ENCODE measurements at regions not wholly inside any gene's neighbourhood (a gene's known extent, or its start where the extent isn't known, plus 50 kb on each side); places are given as distances from the start of the nearest gene placed in this dataset.

- H3K9me3 ChIP-seq (ENCODE audit: control insufficient read depth, insufficient read depth, low read depth, low read length): no peaks in the 10 kb centered on the region
- no peaks in the 10 kb centered on the region for H3K27me3 ChIP-seq (ENCODE audit: control insufficient read depth, insufficient read depth, low read length)
- peaks cover 8% of the 10 kb centered on the region; the same call in 1 of the 2 replicates for H3K4me1 ChIP-seq (ENCODE audit: control insufficient read depth, insufficient read depth, low read length)
- H3K9ac ChIP-seq (ENCODE audit: low read length): no peak overlapping the region
- no peak overlapping the region for H3K4me3 ChIP-seq (ENCODE audit: low read depth, low read length)
- H3K27ac ChIP-seq (ENCODE audit: low read depth, low read length): no peak overlapping the region
- no peaks in the 10 kb centered on the region for H3K36me3 ChIP-seq (ENCODE audit: control insufficient read depth, insufficient read depth, low read length)
Measured at GRCh38 chr4:175371091-175371490, 441.0 kb downstream of the GPM6A start.

GRCh38 chr4:175373031-175373430 is 439.0 kb downstream of the GPM6A start:
- no peaks in the 10 kb centered on the region for H3K27me3 ChIP-seq (ENCODE audit: control insufficient read depth, insufficient read depth, low read length)
- H3K36me3 ChIP-seq (ENCODE audit: control insufficient read depth, insufficient read depth, low read length): no peaks in the 10 kb centered on the region
- H3K4me1 ChIP-seq (ENCODE audit: control insufficient read depth, insufficient read depth, low read length): peaks cover 14% of the 10 kb centered on the region; the same call in 1 of the 2 replicates

GRCh38 chr4:175374459-175374858 is 437.6 kb downstream of the GPM6A start:
- Histone ChIP-seq H3K4me1 (ENCODE audit: control insufficient read depth, insufficient read depth, low read length) (peaks cover 14% of the 10 kb centered on the region; the same call in 1 of the 2 replicates), H3K4me3 (ENCODE audit: low read depth, low read length) (no peak overlapping the region), H3K9ac (ENCODE audit: low read length) (no peak overlapping the region), H3K27ac (ENCODE audit: low read depth, low read length) (no peak overlapping the region), H3K36me3 (ENCODE audit: control insufficient read depth, insufficient read depth, low read length) (no peaks in the 10 kb centered on the region), H3K9me3 (ENCODE audit: control insufficient read depth, insufficient read depth, low read depth, low read length) (no peaks in the 10 kb centered on the region), H3K27me3 (ENCODE audit: control insufficient read depth, insufficient read depth, low read length) (no peaks in the 10 kb centered on the region)

More at GRCh38 chr4:175373031-175373430, 439.0 kb downstream of the GPM6A start:
- Histone ChIP-seq H3K27ac (ENCODE audit: low read depth, low read length) (no peak overlapping the region), H3K4me3 (ENCODE audit: low read depth, low read length) (no peak overlapping the region), H3K9me3 (ENCODE audit: control insufficient read depth, insufficient read depth, low read depth, low read length) (no peaks in the 10 kb centered on the region), H3K9ac (ENCODE audit: low read length) (no peak overlapping the region)

GRCh38 chr4:175376287-175376977 is 435.6 kb downstream of the GPM6A start:
- Histone ChIP-seq H3K9me3 (ENCODE audit: control insufficient read depth, insufficient read depth, low read depth, low read length) (no peaks in the 10 kb centered on the region), H3K4me3 (ENCODE audit: low read depth, low read length) (no peak overlapping the region), H3K27me3 (ENCODE audit: control insufficient read depth, insufficient read depth, low read length) (no peaks in the 10 kb centered on the region), H3K9ac (ENCODE audit: low read length) (no peak overlapping the region), H3K36me3 (ENCODE audit: control insufficient read depth, insufficient read depth, low read length) (no peaks in the 10 kb centered on the region), H3K4me1 (ENCODE audit: control insufficient read depth, insufficient read depth, low read length) (peaks cover 14% of the 10 kb centered on the region; the same call in 1 of the 2 replicates), H3K27ac (ENCODE audit: low read depth, low read length) (no peak overlapping the region)

GRCh38 chr4:175377203-175377602 is 434.9 kb downstream of the GPM6A start:
- H3K27ac ChIP-seq (ENCODE audit: low read depth, low read length): no peak overlapping the region
- H3K4me1 ChIP-seq (ENCODE audit: control insufficient read depth, insufficient read depth, low read length): peaks cover 14% of the 10 kb centered on the region; the same call in 1 of the 2 replicates
- no peaks in the 10 kb centered on the region for H3K36me3 ChIP-seq (ENCODE audit: control insufficient read depth, insufficient read depth, low read length)
- H3K9me3 ChIP-seq (ENCODE audit: control insufficient read depth, insufficient read depth, low read depth, low read length): no peaks in the 10 kb centered on the region
- H3K27me3 ChIP-seq (ENCODE audit: control insufficient read depth, insufficient read depth, low read length): no peaks in the 10 kb centered on the region
- H3K9ac ChIP-seq (ENCODE audit: low read length): no peak overlapping the region
- H3K4me3 ChIP-seq (ENCODE audit: low read depth, low read length): no peak overlapping the region

GRCh38 chr4:175378372-175378771 is 433.7 kb downstream of the GPM6A start:
- Histone ChIP-seq H3K36me3 (ENCODE audit: control insufficient read depth, insufficient read depth, low read length) (no peaks in the 10 kb centered on the region), H3K9me3 (ENCODE audit: control insufficient read depth, insufficient read depth, low read depth, low read length) (no peaks in the 10 kb centered on the region), H3K9ac (ENCODE audit: low read length) (no peak overlapping the region), H3K27ac (ENCODE audit: low read depth, low read length) (no peak overlapping the region), H3K4me3 (ENCODE audit: low read depth, low read length) (no peak overlapping the region), H3K27me3 (ENCODE audit: control insufficient read depth, insufficient read depth, low read length) (no peaks in the 10 kb centered on the region), H3K4me1 (ENCODE audit: control insufficient read depth, insufficient read depth, low read length) (peaks cover 14% of the 10 kb centered on the region; the same call in 1 of the 2 replicates)

GRCh38 chr4:175380841-175381240 is 431.2 kb downstream of the GPM6A start:
- no peak overlapping the region for H3K9ac ChIP-seq (ENCODE audit: low read length)

GRCh38 chr4:175385797-175386196 is 426.3 kb downstream of the GPM6A start:
- Histone ChIP-seq H3K4me1 (ENCODE audit: control insufficient read depth, insufficient read depth, low read length) (peaks cover 13% of the 10 kb centered on the region), H3K27ac (ENCODE audit: low read depth, low read length) (no peak overlapping the region), H3K27me3 (ENCODE audit: control insufficient read depth, insufficient read depth, low read length) (no peaks in the 10 kb centered on the region), H3K9ac (ENCODE audit: low read length) (no peak overlapping the region), H3K36me3 (ENCODE audit: control insufficient read depth, insufficient read depth, low read length) (no peaks in the 10 kb centered on the region), H3K4me3 (ENCODE audit: low read depth, low read length) (no peak overlapping the region), H3K9me3 (ENCODE audit: control insufficient read depth, insufficient read depth, low read depth, low read length) (no peaks in the 10 kb centered on the region)

More at GRCh38 chr4:175380841-175381240, 431.2 kb downstream of the GPM6A start:
- no peak overlapping the region for H3K4me3 ChIP-seq (ENCODE audit: low read depth, low read length)
- H3K36me3 ChIP-seq (ENCODE audit: control insufficient read depth, insufficient read depth, low read length): no peaks in the 10 kb centered on the region
- no peak overlapping the region for H3K27ac ChIP-seq (ENCODE audit: low read depth, low read length)
- no peaks in the 10 kb centered on the region for H3K9me3 ChIP-seq (ENCODE audit: control insufficient read depth, insufficient read depth, low read depth, low read length)
- H3K4me1 ChIP-seq (ENCODE audit: control insufficient read depth, insufficient read depth, low read length): peaks cover 7% of the 10 kb centered on the region; the same call in 1 of the 2 replicates
- H3K27me3 ChIP-seq (ENCODE audit: control insufficient read depth, insufficient read depth, low read length): no peaks in the 10 kb centered on the region

- Histone ChIP-seq H3K36me3 (ENCODE audit: control insufficient read depth, insufficient read depth, low read length) (no peaks in the 10 kb centered on the region), H3K9ac (ENCODE audit: low read length) (no peak overlapping the region), H3K27ac (ENCODE audit: low read depth, low read length) (no peak overlapping the region), H3K27me3 (ENCODE audit: control insufficient read depth, insufficient read depth, low read length) (no peaks in the 10 kb centered on the region), H3K9me3 (ENCODE audit: control insufficient read depth, insufficient read depth, low read depth, low read length) (no peaks in the 10 kb centered on the region), H3K4me3 (ENCODE audit: low read depth, low read length) (no peak overlapping the region), H3K4me1 (ENCODE audit: control insufficient read depth, insufficient read depth, low read length) (peaks cover 13% of the 10 kb centered on the region)
Measured at GRCh38 chr4:175386776-175387507, 425.1 kb downstream of the GPM6A start.

- Histone ChIP-seq H3K27ac (ENCODE audit: low read depth, low read length) (no peak overlapping the region), H3K27me3 (ENCODE audit: control insufficient read depth, insufficient read depth, low read length) (no peaks in the 10 kb centered on the region), H3K4me1 (ENCODE audit: control insufficient read depth, insufficient read depth, low read length) (no peaks in the 10 kb centered on the region), H3K9me3 (ENCODE audit: control insufficient read depth, insufficient read depth, low read depth, low read length) (no peaks in the 10 kb centered on the region), H3K9ac (ENCODE audit: low read length) (no peak overlapping the region), H3K4me3 (ENCODE audit: low read depth, low read length) (no peak overlapping the region), H3K36me3 (ENCODE audit: control insufficient read depth, insufficient read depth, low read length) (no peaks in the 10 kb centered on the region)
Measured at GRCh38 chr4:175394208-175394607, 417.9 kb downstream of the GPM6A start.

- Histone ChIP-seq H3K27me3 (ENCODE audit: control insufficient read depth, insufficient read depth, low read length) (no peaks in the 10 kb centered on the region), H3K9me3 (ENCODE audit: control insufficient read depth, insufficient read depth, low read depth, low read length) (no peaks in the 10 kb centered on the region), H3K4me1 (ENCODE audit: control insufficient read depth, insufficient read depth, low read length) (no peaks in the 10 kb centered on the region), H3K4me3 (ENCODE audit: low read depth, low read length) (no peak overlapping the region), H3K9ac (ENCODE audit: low read length) (no peak overlapping the region), H3K27ac (ENCODE audit: low read depth, low read length) (no peak overlapping the region), H3K36me3 (ENCODE audit: control insufficient read depth, insufficient read depth, low read length) (no peaks in the 10 kb centered on the region)
Measured at GRCh38 chr4:175405961-175406360, 406.1 kb downstream of the GPM6A start.

Measured in HUES6 (cell line).